B cell (primary cell): ENCODE measurements at regions not wholly inside any gene's neighbourhood (a gene's known extent, or its start where the extent isn't known, plus 50 kb on each side); places are given as distances from the start of the nearest gene placed in this dataset.

Experiments
- CTCF ChIP-seq: fragments of 200-600 bp; IDR thresholded peaks from one replicate; pipeline ENCODE4 v1.8.0; 2022; ENCODE audit warnings: antibody characterized with exemption, mild to moderate bottlenecking
- EZH2 ChIP-seq: IDR thresholded peaks from 2 replicates; pipeline ENCODE4 v1.6.1; 2012; ENCODE audit warnings: borderline replicate concordance, low read depth, mild to moderate bottlenecking, moderate library complexity, low read length; ENCODE audit not compliant: insufficient read depth, poor library complexity, severe bottlenecking

- TF ChIP-seq EZH2: no peak
- no peak for TF ChIP-seq CTCF
Observed at GRCh38 chr16:72468582-72468981, 296.6 kb upstream of the PMFBP1 start.
